EL (cell line): ENCODE measurements at regions not wholly inside any gene's neighbourhood (a gene's known extent, or its start where the extent isn't known, plus 50 kb on each side); places are given as distances from the start of the nearest gene placed in this dataset.
"Not testable (repeated sequence)": the region's sequence is repeated elsewhere in the genome, so short reads cannot be mapped to it uniquely, and the experiment has no call there.

Experiments used
- DNase-seq: peaks from one replicate; pipeline ENCODE4 v3.0.0-alpha.2; 2016

- DNase-seq, result no peak
Measured at GRCh38 chr13:71213252-71213821, 653.7 kb downstream of the DACH1 start.

GRCh38 chr13:71210861-71211260 lies 656.1 kb downstream of the DACH1 start:
- no peak for DNase-seq

GRCh38 chr13:71209217-71209616 lies 657.8 kb downstream of the DACH1 start:
- no peak for DNase-seq

GRCh38 chr13:71184583-71184982 lies 682.4 kb downstream of the DACH1 start:
- not testable (repeated sequence) for DNase-seq

GRCh38 chr13:71183352-71183751 lies 683.7 kb downstream of the DACH1 start:
- DNase-seq, result not testable (repeated sequence)

GRCh38 chr13:71171740-71172139 lies 695.3 kb downstream of the DACH1 start:
- DNase-seq, result no peak

DNA sequence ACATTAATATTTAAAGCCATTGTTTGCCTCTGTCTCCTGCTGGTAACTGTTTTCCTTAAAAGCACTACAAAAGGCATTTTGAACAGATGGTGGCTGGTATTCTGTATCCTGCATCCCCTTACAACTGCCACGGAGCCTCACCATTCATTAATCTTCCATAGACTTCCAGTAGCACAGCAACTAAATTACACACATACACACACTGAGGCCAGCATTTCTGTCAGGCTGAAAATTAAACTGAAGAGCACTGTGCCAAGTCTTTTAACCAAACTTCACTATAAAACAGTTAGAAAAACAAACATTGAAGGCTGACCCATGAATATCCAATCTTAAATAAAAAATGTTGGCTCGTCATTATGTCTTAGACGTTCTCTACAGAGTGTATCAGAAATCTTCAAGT lies 697.8 kb downstream of the DACH1 start:
- DNase-seq, result no peak

GRCh38 chr13:71156550-71156949 lies 710.5 kb downstream of the DACH1 start:
- no peak for DNase-seq

DNA sequence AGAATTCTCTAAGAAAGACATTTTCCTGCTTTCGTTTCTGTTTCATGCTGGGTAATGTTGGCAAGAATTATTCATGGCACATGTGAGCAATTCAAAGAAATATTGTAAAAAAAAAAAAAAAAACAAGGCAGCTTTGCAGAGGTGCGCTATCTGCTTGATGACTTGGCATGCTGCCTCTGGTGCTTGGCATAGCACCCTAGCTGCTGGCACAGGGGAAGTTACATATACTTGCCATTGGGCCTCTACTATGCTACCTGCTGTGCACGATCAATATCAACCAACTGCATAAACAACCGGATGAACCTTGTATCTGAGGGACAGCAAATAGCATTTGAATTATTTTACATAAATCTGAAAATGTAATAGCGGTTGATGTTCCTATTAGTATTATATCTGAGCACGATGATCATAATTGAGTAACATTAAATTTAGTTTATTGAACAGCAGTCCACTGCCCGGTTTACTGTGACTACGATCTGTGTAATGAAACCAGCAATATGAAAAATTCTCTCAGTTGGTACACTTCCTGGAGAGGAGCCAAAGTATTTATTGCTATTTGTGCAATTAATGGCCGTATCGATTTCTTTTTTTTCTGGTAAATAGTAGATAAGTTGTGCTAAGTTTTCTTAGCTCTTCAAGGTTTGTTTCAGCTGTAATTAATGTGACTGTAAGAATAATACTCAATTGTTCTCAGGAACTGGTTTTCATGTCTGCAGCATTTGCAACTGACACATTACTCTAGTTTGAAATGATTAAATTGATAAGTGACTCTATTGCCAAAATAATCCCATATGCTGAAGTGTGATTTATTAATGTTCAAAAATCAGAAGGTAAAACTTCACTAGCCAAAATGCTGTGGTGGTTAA lies 717.3 kb downstream of the DACH1 start:
- DNase-seq, result no peak

GRCh38 chr13:71149046-71149445 lies 718.0 kb downstream of the DACH1 start:
- DNase-seq, result no peak

DNA sequence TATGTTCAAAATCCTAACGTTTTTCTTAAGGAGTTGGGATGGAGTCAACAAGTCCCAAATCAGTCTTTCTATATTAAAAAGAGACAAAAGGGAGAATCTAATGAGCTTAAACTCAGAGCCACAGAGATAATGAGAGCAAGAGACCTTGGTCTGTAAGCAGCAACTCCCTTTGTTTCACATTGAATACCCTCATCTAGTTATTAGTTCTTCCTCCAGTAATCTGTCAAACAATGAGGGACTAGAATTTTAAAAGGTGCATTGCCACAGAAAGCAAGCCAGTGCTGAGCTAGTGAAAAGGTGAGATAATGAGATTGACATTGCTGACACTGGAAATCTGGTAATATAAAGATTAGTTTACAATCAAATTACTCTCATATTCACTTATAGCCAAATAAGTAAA lies 718.6 kb downstream of the DACH1 start:
- no peak for DNase-seq

DNA sequence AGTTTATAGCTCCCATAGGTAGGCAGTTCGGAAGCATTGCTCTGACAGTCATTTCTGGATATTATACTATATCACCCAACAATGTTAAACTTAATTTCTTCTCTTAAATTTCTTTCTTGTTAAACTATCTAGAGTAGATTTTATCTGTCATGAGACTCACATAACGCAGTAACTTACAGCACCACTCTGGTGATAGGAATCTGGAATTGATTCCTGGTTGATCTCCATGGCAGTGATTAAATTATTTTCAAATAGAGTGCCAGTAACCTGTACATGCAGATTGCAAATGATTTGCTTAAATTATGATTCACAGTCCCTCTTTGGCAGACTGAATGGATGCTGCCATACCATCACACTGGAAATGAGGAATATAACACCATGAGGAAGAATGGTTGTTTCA lies 722.1 kb downstream of the DACH1 start:
- DNase-seq, result no peak

DNA sequence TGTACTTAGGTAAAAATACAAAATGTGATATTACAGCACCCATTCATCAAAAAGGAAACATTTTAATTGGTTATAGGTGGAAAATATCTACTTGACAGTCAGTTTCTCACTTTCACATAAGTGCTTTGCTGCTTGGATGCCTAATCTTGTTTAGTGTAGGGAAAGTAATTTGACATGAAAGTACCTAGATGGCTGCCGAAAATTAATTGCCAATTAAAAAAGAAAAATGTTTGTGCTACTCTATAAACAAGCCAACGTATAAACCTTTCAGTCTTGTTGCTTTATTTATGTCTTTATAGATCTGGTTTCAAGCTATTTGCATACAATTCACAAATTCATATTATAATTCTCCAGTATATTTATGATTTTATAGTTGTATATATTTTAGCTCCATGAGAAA lies 729.9 kb downstream of the DACH1 start:
- DNase-seq, result no peak

GRCh38 chr13:71124230-71124629 lies 742.8 kb downstream of the DACH1 start:
- DNase-seq, result no peak

DNA sequence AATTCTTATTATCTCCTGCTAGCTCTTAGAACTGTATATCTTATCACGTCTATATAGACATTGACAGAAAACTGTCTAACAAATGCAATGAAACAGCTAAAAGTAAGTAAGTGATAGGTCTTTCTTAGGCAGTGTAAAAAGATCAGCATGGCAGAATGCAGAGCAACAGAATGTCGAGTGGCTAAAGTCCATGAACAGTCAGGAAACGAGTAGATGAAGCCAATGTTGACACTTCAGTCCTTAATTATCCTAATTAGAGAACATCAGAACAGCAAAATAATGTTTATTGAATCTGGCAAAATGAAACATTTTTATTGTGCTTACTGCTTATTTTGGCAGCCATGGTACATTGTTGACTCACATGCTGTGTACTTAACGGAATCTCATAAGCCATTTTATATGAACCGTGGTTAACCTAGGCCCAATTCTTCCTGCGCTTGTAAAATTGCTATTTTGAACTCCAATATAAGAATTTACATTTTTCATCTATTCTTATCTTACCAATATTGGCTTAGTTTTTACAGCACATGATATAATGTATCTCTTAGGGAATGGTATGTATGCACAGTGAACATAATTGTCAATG lies 748.1 kb downstream of the DACH1 start:
- no peak for DNase-seq

- DNase-seq, result no peak
Measured at GRCh38 chr13:71117920-71118319, 749.1 kb downstream of the DACH1 start.

- DNase-seq, result no peak
Measured at GRCh38 chr13:71115301-71115700, 751.7 kb downstream of the DACH1 start.

DNA sequence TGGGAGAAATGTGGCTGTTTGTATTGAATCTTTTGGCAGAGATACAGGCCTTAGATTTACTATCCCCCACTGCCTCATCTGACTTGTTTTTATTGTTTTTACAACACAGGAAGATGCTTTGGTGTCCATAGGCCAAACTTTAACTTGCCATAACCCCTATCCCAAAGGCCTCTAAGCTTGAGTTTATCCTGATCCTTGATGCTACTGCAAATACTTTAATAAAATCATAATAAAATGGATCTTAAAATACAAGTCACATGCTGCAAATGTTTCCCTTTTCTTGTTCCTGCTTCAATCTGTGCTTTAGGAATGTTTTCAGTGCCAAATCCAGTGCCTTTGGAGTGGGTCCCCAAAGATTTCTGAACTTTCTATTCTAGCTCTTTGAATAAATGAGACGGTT lies 770.6 kb downstream of the DACH1 start:
- no peak for DNase-seq

GRCh38 chr13:71090990-71091389 lies 776.0 kb downstream of the DACH1 start:
- DNase-seq, result no peak

GRCh38 chr13:71089056-71089455 lies 777.9 kb downstream of the DACH1 start:
- no peak for DNase-seq

- DNase-seq, result no peak
Measured at GRCh38 chr13:71087432-71087831, 779.6 kb downstream of the DACH1 start.

DNA sequence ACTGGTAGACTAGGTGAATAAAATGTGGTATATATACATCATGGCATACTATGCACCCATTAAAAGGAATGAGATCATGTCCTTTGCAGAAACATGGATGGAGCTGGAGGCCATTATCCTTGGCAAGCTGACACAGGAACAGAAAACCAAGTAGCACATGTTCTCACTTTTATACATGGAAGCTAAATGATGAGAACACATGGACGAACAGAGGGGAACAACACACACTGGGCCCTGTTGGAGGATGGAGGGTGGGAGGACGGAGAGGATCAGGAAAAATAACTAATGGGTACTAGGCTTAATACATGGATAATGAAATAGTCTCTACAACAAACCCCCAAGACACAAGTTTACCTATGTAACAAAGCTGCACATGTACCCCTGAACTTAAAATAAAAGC lies 780.0 kb downstream of the DACH1 start:
- no peak for DNase-seq

DNA sequence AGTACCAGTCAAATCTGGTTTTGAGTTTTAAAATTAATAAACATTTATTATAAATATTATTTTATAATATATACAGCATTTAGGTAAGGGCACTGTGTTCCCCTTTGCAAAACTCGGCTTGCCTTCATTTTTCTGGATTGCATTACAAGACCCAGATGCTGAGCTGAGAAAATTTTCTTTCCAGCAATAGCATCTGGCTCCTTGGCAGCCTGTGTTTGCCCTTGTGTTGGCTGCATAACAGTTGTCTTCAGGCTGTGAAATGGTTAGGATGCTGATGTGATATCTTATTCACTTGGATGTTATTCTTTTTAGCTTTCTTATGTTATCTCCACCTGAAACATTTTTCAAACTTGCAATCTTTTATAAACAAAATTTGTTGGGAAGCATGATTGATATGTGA lies 784.4 kb downstream of the DACH1 start:
- DNase-seq, result no peak

DNA sequence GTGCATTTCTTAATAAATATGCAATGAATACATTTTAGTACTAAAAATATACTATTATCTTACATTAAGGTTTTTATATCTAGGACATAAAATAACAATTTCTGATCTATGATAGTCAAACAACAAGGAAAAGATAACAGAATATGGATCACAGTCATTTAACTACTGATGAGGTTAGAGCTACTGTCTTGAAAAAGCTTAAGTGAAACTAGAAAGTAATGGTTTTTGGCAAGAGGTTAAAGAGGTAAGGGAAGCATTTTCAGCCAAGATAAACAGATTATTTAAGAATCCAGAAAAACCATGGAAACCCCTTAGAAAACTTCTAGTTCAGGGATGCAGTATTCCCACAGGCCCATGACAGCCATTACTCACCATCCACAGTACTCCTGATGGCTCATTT lies 787.4 kb downstream of the DACH1 start:
- no peak for DNase-seq
